ENCODE measurements at regions not wholly inside any gene's neighbourhood (a gene's known extent, or its start where the extent isn't known, plus 50 kb on each side); places are given as distances from the start of the nearest gene placed in this dataset.

DNA sequence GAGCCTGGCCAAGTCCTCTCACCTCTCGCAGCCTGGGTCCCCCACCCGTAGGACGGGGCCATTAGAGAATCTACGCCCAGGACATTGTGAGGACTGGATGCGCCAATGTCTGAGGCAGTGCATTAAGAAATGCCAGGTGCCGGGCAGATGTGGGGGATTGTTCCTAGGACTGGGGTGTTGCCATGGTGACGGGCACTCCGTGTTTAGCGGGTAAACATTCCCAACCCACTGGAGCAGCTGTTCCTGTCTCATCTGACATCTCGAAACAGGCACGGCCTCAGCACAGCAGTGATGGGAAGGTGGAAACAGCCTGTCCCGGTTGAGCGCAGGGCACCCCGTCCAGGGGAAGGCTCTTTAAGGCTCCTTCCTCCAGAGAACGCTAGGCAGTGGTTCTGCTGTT lies 99.6 kb upstream of the RTL6 start:
- no peak overlapping the region for H3K9ac ChIP-seq (ENCODE audit: control insufficient read depth, insufficient read depth, low read length)
- CTCF ChIA-PET: no interaction called here
- no peak overlapping the region for H3K4me3 ChIP-seq
- in situ Hi-C loops (cut with MboI): no loop called here
- no peaks in the 10 kb centered on the region for H3K9me3 ChIP-seq (replicated peaks; ENCODE audit: control insufficient read depth, insufficient read depth, low read length)
- SMC1A ChIA-PET (ENCODE audit: uncharacterized antibody, unreplicated experiment): no interaction called here
- DNase-seq (ENCODE audit: low read depth, low spot score) (no peak), FAIRE-seq (no peak), ATAC-seq (no peak)
- no peaks in the 10 kb centered on the region for H3K4me1 ChIP-seq (ENCODE audit: control insufficient read depth, insufficient read depth, low read length)
- no peaks in the 10 kb centered on the region for H3K36me3 ChIP-seq (ENCODE audit: control insufficient read depth in 2 of 2, insufficient read depth in 2 of 2, low read length in 1 of 2)
- no peak for TF ChIP-seq NR2F1 (conservative IDR thresholded peaks at IDR 0.05)
- no peak for TF ChIP-seq SMAD1 (IDR thresholded peaks at IDR 0.05; ENCODE audit: low read depth, partially characterized antibody)
- TF ChIP-seq TARDBP (IDR thresholded peaks at IDR 0.05; ENCODE audit: borderline replicate concordance): no peak
- no peak for TF ChIP-seq ETV6 (conservative IDR thresholded peaks at IDR 0.05 in 1 of 2, IDR thresholded peaks at IDR 0.05 in 1 of 2; ENCODE audit: borderline replicate concordance in 1 of 2, low read depth in 1 of 2)
- TF ChIP-seq, protein P1, sequence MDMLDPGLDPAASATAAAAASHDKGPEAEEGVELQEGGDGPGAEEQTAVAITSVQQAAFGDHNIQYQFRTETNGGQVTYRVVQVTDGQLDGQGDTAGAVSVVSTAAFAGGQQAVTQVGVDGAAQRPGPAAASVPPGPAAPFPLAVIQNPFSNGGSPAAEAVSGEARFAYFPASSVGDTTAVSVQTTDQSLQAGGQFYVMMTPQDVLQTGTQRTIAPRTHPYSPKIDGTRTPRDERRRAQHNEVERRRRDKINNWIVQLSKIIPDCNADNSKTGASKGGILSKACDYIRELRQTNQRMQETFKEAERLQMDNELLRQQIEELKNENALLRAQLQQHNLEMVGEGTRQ (IDR thresholded peaks at IDR 0.05; ENCODE audit: borderline replicate concordance, low read depth, low read length): no peak
- no peak for TF ChIP-seq CREB1 (IDR thresholded peaks at IDR 0.05; ENCODE audit: low read depth)
- TF ChIP-seq MTA2 (IDR thresholded peaks at IDR 0.05; ENCODE audit: low read depth): no peak
- TF ChIP-seq JUND (IDR thresholded peaks at IDR 0.05; ENCODE audit: low read depth, low read length): no peak
- no peak for TF ChIP-seq POLR2AphosphoS2 (IDR thresholded peaks at IDR 0.05; ENCODE audit: low read depth, low read length)
- TF ChIP-seq BHLHE40 (IDR thresholded peaks at IDR 0.05; ENCODE audit: borderline replicate concordance in 1 of 2, low read depth in 2 of 2, low read length in 1 of 2): no peak
- no peak for TF ChIP-seq SUPT20H (IDR thresholded peaks at IDR 0.05; ENCODE audit: borderline replicate concordance, control insufficient read depth, low read depth, low read length)
- no peak for TF ChIP-seq TBL1XR1 (IDR thresholded peaks at IDR 0.05; ENCODE audit: low read depth, low read length)
- no peak for TF ChIP-seq ATF7 (IDR thresholded peaks at IDR 0.05; ENCODE audit: low read depth)
- TF ChIP-seq CBX3 (IDR thresholded peaks at IDR 0.05; ENCODE audit: borderline replicate concordance, low read depth): no peak
- no peak for TF ChIP-seq RB1 (IDR thresholded peaks at IDR 0.05; ENCODE audit: borderline replicate concordance)
- WGBS (ENCODE audit: insufficient coverage, insufficient replicate concordance, low lambda C conversion rate, missing lambda C conversion rate): 46% methylated on average over 15 of the region's 15 CpGs
- no peak overlapping the region for H2AFZ ChIP-seq (ENCODE audit: control insufficient read depth, low read depth, low read length)
- no peaks in the 10 kb centered on the region for H4K20me1 ChIP-seq (ENCODE audit: control insufficient read depth, insufficient read depth)
- no peak overlapping the region for H3K27ac ChIP-seq (ENCODE audit: control insufficient read depth, insufficient read depth)
- no peaks in the 10 kb centered on the region for H3K79me2 ChIP-seq (ENCODE audit: control insufficient read depth, insufficient read depth, low read length)
- intact Hi-C loops (cut with micrococcal nuclease; ENCODE audit: unreplicated experiment): no loop called here
- H3K4me2 ChIP-seq (ENCODE audit: control insufficient read depth, insufficient read depth): no peak overlapping the region
- BruUV-seq (replicated peaks): no TSS peak
- POLR2A ChIA-PET: no interaction called here
- RAD21 ChIA-PET (ENCODE audit: unreplicated experiment): no interaction called here
- peaks cover 0 to 4% of the 10 kb centered on the region in 2 experiments; a peak in 2 of 4 replicates for H3K27me3 ChIP-seq (replicated peaks in 1 of 2; ENCODE audit: control insufficient read depth in 2 of 2, insufficient read depth in 2 of 2, low read length in 1 of 2)
